ENCODE measurements at regions not wholly inside any gene's neighbourhood (a gene's known extent, or its start where the extent isn't known, plus 50 kb on each side); places are given as distances from the start of the nearest gene placed in this dataset.

- no peak overlapping the region for H3K27ac ChIP-seq (ENCODE audit: low read depth, low read length)
- no peaks in the 10 kb centered on the region for H3K79me1 ChIP-seq (ENCODE audit: low read length)
- H3K79me2 ChIP-seq (ENCODE audit: control insufficient read depth, insufficient read depth, low read length): no peaks in the 10 kb centered on the region
- H3K27me3 ChIP-seq (ENCODE audit: insufficient read depth, low read length, poor library complexity): no peaks in the 10 kb centered on the region
- no peak overlapping the region for H2BK5ac ChIP-seq (ENCODE audit: low read length)
- no peaks in the 10 kb centered on the region for H3K4me1 ChIP-seq (ENCODE audit: control insufficient read depth, low read depth, low read length)
- no peaks in the 10 kb centered on the region for H3K36me3 ChIP-seq (ENCODE audit: control insufficient read depth, insufficient read depth, low read length)
- H3K56ac ChIP-seq (ENCODE audit: low read length): no peak overlapping the region
- no peak overlapping the region for H2BK15ac ChIP-seq (replicated peaks; ENCODE audit: low read depth)
- H3K9ac ChIP-seq (ENCODE audit: low read length): no peak overlapping the region
- DNase-seq: no peak
- no peak overlapping the region for H3K4ac ChIP-seq (ENCODE audit: low read depth, low read length)
- no peak overlapping the region for H4K8ac ChIP-seq (ENCODE audit: low read depth, low read length)
- no peak overlapping the region for H2BK120ac ChIP-seq (ENCODE audit: low read depth, low read length)
- no CpG with 5 or more reads among the region's 11 CpGs for WGBS (ENCODE audit: extremely low coverage, insufficient coverage, low lambda C conversion rate)
- no peak overlapping the region for H3K18ac ChIP-seq (ENCODE audit: low read length)
- no peak overlapping the region for H4K5ac ChIP-seq (ENCODE audit: low read length)
- no peak overlapping the region for H3K4me2 ChIP-seq (ENCODE audit: low read length)
- H3K23ac ChIP-seq (ENCODE audit: low read length): no peak overlapping the region
- no peak overlapping the region for H2AK5ac ChIP-seq (ENCODE audit: low read length)
- H3K4me3 ChIP-seq (ENCODE audit: low read length): no peak overlapping the region
Observed at GRCh38 chr11:122287401-122287800, 171.4 kb upstream of the BLID start.

- Histone ChIP-seq H2BK120ac (ENCODE audit: low read depth, low read length) (no peak overlapping the region), H3K4me3 (ENCODE audit: low read length) (no peak overlapping the region), H3K79me1 (ENCODE audit: low read length) (no peaks in the 10 kb centered on the region), H4K5ac (ENCODE audit: low read length) (no peak overlapping the region), H3K36me3 (ENCODE audit: control insufficient read depth, insufficient read depth, low read length) (no peaks in the 10 kb centered on the region), H2AK5ac (ENCODE audit: low read length) (no peak overlapping the region), H3K4me2 (ENCODE audit: low read length) (no peak overlapping the region), H2BK15ac (replicated peaks; ENCODE audit: low read depth) (no peak overlapping the region), H3K27me3 (ENCODE audit: insufficient read depth, low read length, poor library complexity) (no peaks in the 10 kb centered on the region), H3K9ac (ENCODE audit: low read length) (no peak overlapping the region), H3K27ac (ENCODE audit: low read depth, low read length) (no peak overlapping the region), H3K4me1 (ENCODE audit: control insufficient read depth, low read depth, low read length) (no peaks in the 10 kb centered on the region), H4K8ac (ENCODE audit: low read depth, low read length) (no peak overlapping the region), H3K18ac (ENCODE audit: low read length) (no peak overlapping the region), H3K79me2 (ENCODE audit: control insufficient read depth, insufficient read depth, low read length) (no peaks in the 10 kb centered on the region), H3K56ac (ENCODE audit: low read length) (no peak overlapping the region), H3K4ac (ENCODE audit: low read depth, low read length) (no peak overlapping the region), H2BK5ac (ENCODE audit: low read length) (no peak overlapping the region), H3K23ac (ENCODE audit: low read length) (no peak overlapping the region)
- no peak for DNase-seq
- no CpG with 5 or more reads among the region's 8 CpGs for WGBS (ENCODE audit: extremely low coverage, insufficient coverage, low lambda C conversion rate)
Observed at GRCh38 chr11:122285070-122285988, 169.3 kb upstream of the BLID start.

- Histone ChIP-seq H2AK5ac (ENCODE audit: low read length) (no peak overlapping the region), H4K8ac (ENCODE audit: low read depth, low read length) (no peak overlapping the region), H3K36me3 (ENCODE audit: control insufficient read depth, insufficient read depth, low read length) (no peaks in the 10 kb centered on the region), H3K4me1 (ENCODE audit: control insufficient read depth, low read depth, low read length) (no peaks in the 10 kb centered on the region), H3K4ac (ENCODE audit: low read depth, low read length) (no peak overlapping the region), H3K18ac (ENCODE audit: low read length) (no peak overlapping the region), H3K4me2 (ENCODE audit: low read length) (no peak overlapping the region), H2BK5ac (ENCODE audit: low read length) (no peak overlapping the region), H3K79me1 (ENCODE audit: low read length) (no peaks in the 10 kb centered on the region), H4K5ac (ENCODE audit: low read length) (no peak overlapping the region), H2BK15ac (replicated peaks; ENCODE audit: low read depth) (no peak overlapping the region), H3K27me3 (ENCODE audit: insufficient read depth, low read length, poor library complexity) (no peaks in the 10 kb centered on the region), H3K79me2 (ENCODE audit: control insufficient read depth, insufficient read depth, low read length) (no peaks in the 10 kb centered on the region), H3K56ac (ENCODE audit: low read length) (no peak overlapping the region), H2BK120ac (ENCODE audit: low read depth, low read length) (no peak overlapping the region), H3K9ac (ENCODE audit: low read length) (no peak overlapping the region), H3K23ac (ENCODE audit: low read length) (no peak overlapping the region), H3K4me3 (ENCODE audit: low read length) (no peak overlapping the region), H3K27ac (ENCODE audit: low read depth, low read length) (no peak overlapping the region)
- DNase-seq: no peak
- WGBS (ENCODE audit: extremely low coverage, insufficient coverage, low lambda C conversion rate): no CpG with 5 or more reads among the region's 5 CpGs
Observed at GRCh38 chr11:122280870-122281269, 164.9 kb upstream of the BLID start.

GRCh38 chr11:122279194-122279593 is 163.2 kb upstream of the BLID start:
- no peak overlapping the region for H3K23ac ChIP-seq (ENCODE audit: low read length)
- H3K4me3 ChIP-seq (ENCODE audit: low read length): no peak overlapping the region
- no peak for DNase-seq
- no peak overlapping the region for H3K18ac ChIP-seq (ENCODE audit: low read length)
- no peak overlapping the region for H4K5ac ChIP-seq (ENCODE audit: low read length)
- H3K56ac ChIP-seq (ENCODE audit: low read length): no peak overlapping the region
- H4K8ac ChIP-seq (ENCODE audit: low read depth, low read length): no peak overlapping the region
- no peaks in the 10 kb centered on the region for H3K79me1 ChIP-seq (ENCODE audit: low read length)
- H3K4me2 ChIP-seq (ENCODE audit: low read length): no peak overlapping the region
- H2AK5ac ChIP-seq (ENCODE audit: low read length): no peak overlapping the region
- no peaks in the 10 kb centered on the region for H3K4me1 ChIP-seq (ENCODE audit: control insufficient read depth, low read depth, low read length)
- H3K79me2 ChIP-seq (ENCODE audit: control insufficient read depth, insufficient read depth, low read length): no peaks in the 10 kb centered on the region
- H3K27me3 ChIP-seq (ENCODE audit: insufficient read depth, low read length, poor library complexity): no peaks in the 10 kb centered on the region
- no peak overlapping the region for H3K9ac ChIP-seq (ENCODE audit: low read length)
- H3K27ac ChIP-seq (ENCODE audit: low read depth, low read length): no peak overlapping the region
- no peak overlapping the region for H3K4ac ChIP-seq (ENCODE audit: low read depth, low read length)
- H2BK15ac ChIP-seq (replicated peaks; ENCODE audit: low read depth): no peak overlapping the region
- no peaks in the 10 kb centered on the region for H3K36me3 ChIP-seq (ENCODE audit: control insufficient read depth, insufficient read depth, low read length)
- no peak overlapping the region for H2BK120ac ChIP-seq (ENCODE audit: low read depth, low read length)
- no peak overlapping the region for H2BK5ac ChIP-seq (ENCODE audit: low read length)

- H3K4me1 ChIP-seq (ENCODE audit: control insufficient read depth, low read depth, low read length): no peaks in the 10 kb centered on the region
- H3K27me3 ChIP-seq (ENCODE audit: insufficient read depth, low read length, poor library complexity): no peaks in the 10 kb centered on the region
- H3K56ac ChIP-seq (ENCODE audit: low read length): no peak overlapping the region
- H2AK5ac ChIP-seq (ENCODE audit: low read length): no peak overlapping the region
- H4K8ac ChIP-seq (ENCODE audit: low read depth, low read length): no peak overlapping the region
- no peak overlapping the region for H3K9ac ChIP-seq (ENCODE audit: low read length)
- H3K79me1 ChIP-seq (ENCODE audit: low read length): no peaks in the 10 kb centered on the region
- no peaks in the 10 kb centered on the region for H3K79me2 ChIP-seq (ENCODE audit: control insufficient read depth, insufficient read depth, low read length)
- no peak overlapping the region for H2BK15ac ChIP-seq (replicated peaks; ENCODE audit: low read depth)
- H2BK120ac ChIP-seq (ENCODE audit: low read depth, low read length): no peak overlapping the region
- H3K36me3 ChIP-seq (ENCODE audit: control insufficient read depth, insufficient read depth, low read length): no peaks in the 10 kb centered on the region
- no peak overlapping the region for H3K27ac ChIP-seq (ENCODE audit: low read depth, low read length)
- no peak overlapping the region for H3K18ac ChIP-seq (ENCODE audit: low read length)
- H4K5ac ChIP-seq (ENCODE audit: low read length): no peak overlapping the region
- DNase-seq: peak; percentile 46
- no peak overlapping the region for H3K23ac ChIP-seq (ENCODE audit: low read length)
- H2BK5ac ChIP-seq (ENCODE audit: low read length): no peak overlapping the region
- no peak overlapping the region for H3K4ac ChIP-seq (ENCODE audit: low read depth, low read length)
- H3K4me3 ChIP-seq (ENCODE audit: low read length): no peak overlapping the region
- H3K4me2 ChIP-seq (ENCODE audit: low read length): no peak overlapping the region
- no CpG with 5 or more reads among the region's 4 CpGs for WGBS (ENCODE audit: extremely low coverage, insufficient coverage, low lambda C conversion rate)
Observed at GRCh38 chr11:122277493-122277892, 161.5 kb upstream of the BLID start.

GRCh38 chr11:122276221-122276620 is 160.2 kb upstream of the BLID start:
- H3K79me2 ChIP-seq (ENCODE audit: control insufficient read depth, insufficient read depth, low read length): no peaks in the 10 kb centered on the region
- H3K18ac ChIP-seq (ENCODE audit: low read length): no peak overlapping the region
- H4K5ac ChIP-seq (ENCODE audit: low read length): no peak overlapping the region
- no peak overlapping the region for H3K9ac ChIP-seq (ENCODE audit: low read length)
- no peaks in the 10 kb centered on the region for H3K27me3 ChIP-seq (ENCODE audit: insufficient read depth, low read length, poor library complexity)
- H3K56ac ChIP-seq (ENCODE audit: low read length): no peak overlapping the region
- H3K4me1 ChIP-seq (ENCODE audit: control insufficient read depth, low read depth, low read length): no peaks in the 10 kb centered on the region
- H2BK5ac ChIP-seq (ENCODE audit: low read length): no peak overlapping the region
- no peaks in the 10 kb centered on the region for H3K79me1 ChIP-seq (ENCODE audit: low read length)
- no CpG with 5 or more reads among the region's 1 CpG for WGBS (ENCODE audit: extremely low coverage, insufficient coverage, low lambda C conversion rate)
- DNase-seq: no peak
- H3K36me3 ChIP-seq (ENCODE audit: control insufficient read depth, insufficient read depth, low read length): no peaks in the 10 kb centered on the region
- no peak overlapping the region for H4K8ac ChIP-seq (ENCODE audit: low read depth, low read length)
- no peak overlapping the region for H3K4ac ChIP-seq (ENCODE audit: low read depth, low read length)
- H3K27ac ChIP-seq (ENCODE audit: low read depth, low read length): no peak overlapping the region
- H2AK5ac ChIP-seq (ENCODE audit: low read length): no peak overlapping the region
- no peak overlapping the region for H2BK120ac ChIP-seq (ENCODE audit: low read depth, low read length)
- H3K23ac ChIP-seq (ENCODE audit: low read length): no peak overlapping the region
- H3K4me3 ChIP-seq (ENCODE audit: low read length): no peak overlapping the region
- no peak overlapping the region for H2BK15ac ChIP-seq (replicated peaks; ENCODE audit: low read depth)
- H3K4me2 ChIP-seq (ENCODE audit: low read length): no peak overlapping the region

Measured in mesendoderm (in vitro differentiated cells).